H9 (cell line): ENCODE measurements at regions not wholly inside any gene's neighbourhood (a gene's known extent, or its start where the extent isn't known, plus 50 kb on each side); places are given as distances from the start of the nearest gene placed in this dataset.

Experiments used
- DNase-seq: peaks from one replicate; pipeline ENCODE4 v3.0.0-alpha.2; 2017
- H2AFZ ChIP-seq: one replicate; pipeline ENCODE4 v1.6.1; 2013; ENCODE audit warnings: mild to moderate bottlenecking, low read length, control low read depth, moderate library complexity
- H2AK5ac ChIP-seq: 2 replicates; pipeline ENCODE4 v1.6.1; 2013; ENCODE audit warnings: low read length, control low read depth, mixed read lengths; ENCODE audit not compliant: insufficient read length
- H2BK120ac ChIP-seq: one replicate; pipeline ENCODE4 v1.6.1; 2013; ENCODE audit warnings: low read depth, mild to moderate bottlenecking, low read length, control low read depth, inconsistent platforms; ENCODE audit not compliant: poor library complexity, severe bottlenecking
- H2BK12ac ChIP-seq: 2 replicates; pipeline ENCODE4 v1.6.1; 2013; ENCODE audit warnings: low read length, control low read depth, mixed read lengths, low read depth; ENCODE audit not compliant: insufficient read length
- H2BK15ac ChIP-seq: 2 replicates; pipeline ENCODE4 v1.6.1; 2013; ENCODE audit warnings: low read depth, low read length, control low read depth
- H2BK20ac ChIP-seq: one replicate; pipeline ENCODE4 v1.6.1; 2013; ENCODE audit warnings: low read depth, mild to moderate bottlenecking, low read length, control low read depth, inconsistent platforms; ENCODE audit not compliant: poor library complexity, severe bottlenecking
- H2BK5ac ChIP-seq: 2 replicates; pipeline ENCODE4 v1.6.1; 2013; ENCODE audit warnings: low read length, control low read depth, mixed read lengths; ENCODE audit not compliant: insufficient read length
- H3K14ac ChIP-seq: 2 replicates; pipeline ENCODE4 v1.6.1; 2013; ENCODE audit warnings: low read length, control low read depth; ENCODE audit not compliant: insufficient read depth
- H3K18ac ChIP-seq: 2 replicates; pipeline ENCODE4 v1.6.1; 2013; ENCODE audit warnings: low read depth, mild to moderate bottlenecking, mixed read lengths, low read length, control low read depth; ENCODE audit not compliant: insufficient read length
- H3K23ac ChIP-seq: 2 replicates; pipeline ENCODE4 v1.6.1; 2013; ENCODE audit warnings: low read length, control low read depth, mixed read lengths, low read depth; ENCODE audit not compliant: insufficient read length
- H3K23me2 ChIP-seq: 2 replicates; pipeline ENCODE4 v1.6.1; 2013; ENCODE audit warnings: low read depth, mild to moderate bottlenecking, mixed read lengths, low read length, control low read depth; ENCODE audit not compliant: insufficient read length, poor library complexity, severe bottlenecking
- H3K27ac ChIP-seq: 2 replicates; pipeline ENCODE4 v1.5.1; 2013; ENCODE audit warnings: low read length, control low read depth, mixed read lengths, low read depth; ENCODE audit not compliant: insufficient read length
- H3K27me3 ChIP-seq: 2 replicates; pipeline ENCODE4 v1.6.1; 2013; ENCODE audit warnings: low read length, control low read depth, inconsistent platforms; ENCODE audit not compliant: insufficient read depth
- H3K4ac ChIP-seq: 2 replicates; pipeline ENCODE4 v1.6.1; 2013; ENCODE audit warnings: low read depth, mild to moderate bottlenecking, control low read depth, inconsistent platforms, low read length, moderate library complexity
- H3K4me1 ChIP-seq: 2 replicates; pipeline ENCODE4 v1.6.1; 2013; ENCODE audit warnings: low read length, control low read depth, inconsistent platforms; ENCODE audit not compliant: insufficient read depth
- H3K4me2 ChIP-seq: 2 replicates; pipeline ENCODE4 v1.6.1; 2013; ENCODE audit warnings: low read length, control low read depth, mixed read lengths; ENCODE audit not compliant: insufficient read length, insufficient read depth
- H3K56ac ChIP-seq: 2 replicates; pipeline ENCODE4 v1.6.1; 2013; ENCODE audit warnings: low read depth, mild to moderate bottlenecking, mixed read lengths, low read length, control low read depth; ENCODE audit not compliant: insufficient read length
- H3K79me1 ChIP-seq: 2 replicates; pipeline ENCODE4 v1.6.1; 2013; ENCODE audit warnings: low read depth, mild to moderate bottlenecking, moderate library complexity, low read length, control low read depth, inconsistent platforms; ENCODE audit not compliant: insufficient read depth, poor library complexity, severe bottlenecking
- H3K79me2 ChIP-seq: 2 replicates; pipeline ENCODE4 v1.6.1; 2013; ENCODE audit warnings: low read length, control low read depth, inconsistent platforms; ENCODE audit not compliant: insufficient read depth
- H3K9ac ChIP-seq: 2 replicates; pipeline ENCODE4 v1.6.1; 2013; ENCODE audit warnings: low read length, control low read depth, mixed read lengths; ENCODE audit not compliant: insufficient read length; ENCODE audit errors: extremely low read depth
- H3K9me3 ChIP-seq: one replicate; pipeline ENCODE4 v1.6.1; 2013; ENCODE audit warnings: low read depth, low read length, inconsistent platforms; ENCODE audit not compliant: control insufficient read depth
- H3T11ph ChIP-seq: one replicate; pipeline ENCODE4 v1.6.1; 2013; ENCODE audit warnings: mild to moderate bottlenecking, low read length, control low read depth, inconsistent platforms
- H4K20me1 ChIP-seq: one replicate; pipeline ENCODE4 v1.6.1; 2013; ENCODE audit not compliant: control insufficient read depth, insufficient read length, insufficient read depth
- H4K5ac ChIP-seq: 2 replicates; pipeline ENCODE4 v1.6.1; 2013; ENCODE audit warnings: low read depth, mild to moderate bottlenecking, mixed read lengths, low read length, control low read depth; ENCODE audit not compliant: insufficient read length
- H4K8ac ChIP-seq: replicated peaks from 2 replicates; pipeline ENCODE4 v1.6.1; 2013; ENCODE audit warnings: low read length, control low read depth, mixed read lengths, low read depth; ENCODE audit not compliant: insufficient read length
- H4K91ac ChIP-seq: 2 replicates; pipeline ENCODE4 v1.6.1; 2013; ENCODE audit warnings: low read depth, mild to moderate bottlenecking, moderate library complexity, mixed read lengths, low read length, control low read depth; ENCODE audit not compliant: insufficient read length
- H3K27ac Mint-ChIP-seq, 3 experiments: 2 replicates in 2 of 3; 3 replicates in 1 of 3; pipeline ENCODE4 v1.8.0; 2020 to 2021; ENCODE audit warnings: mixed read lengths in 3 of 3, mild to moderate bottlenecking in 1 of 3, moderate library complexity in 1 of 3
- H3K27me3 Mint-ChIP-seq: 2 replicates; pipeline ENCODE4 v1.8.0; 2021; ENCODE audit warnings: low read depth, mild to moderate bottlenecking, moderate library complexity, mixed read lengths
- H3K36me3 Mint-ChIP-seq, 3 experiments: 2 replicates in 2 of 3; 3 replicates in 1 of 3; pipeline ENCODE4 v1.8.0; 2020 to 2021; ENCODE audit warnings: low read depth in 3 of 3, mixed read lengths in 3 of 3; ENCODE audit not compliant: insufficient read depth in 1 of 3
- H3K4me1 Mint-ChIP-seq, 2 experiments: 2 replicates each; pipeline ENCODE4 v1.8.0; 2020; ENCODE audit warnings: mixed read lengths in 2 of 2
- H3K4me3 Mint-ChIP-seq, 2 experiments: 2 replicates in 1 of 2; 3 replicates in 1 of 2; pipeline ENCODE4 v1.8.0; 2020 to 2021; ENCODE audit warnings: mild to moderate bottlenecking in 2 of 2, mixed read lengths in 2 of 2, moderate library complexity in 1 of 2
- H3K9me3 Mint-ChIP-seq, 2 experiments: 2 replicates in 1 of 2; 3 replicates in 1 of 2; pipeline ENCODE4 v1.8.0; 2020; ENCODE audit warnings: mild to moderate bottlenecking in 2 of 2, mixed read lengths in 2 of 2, moderate library complexity in 1 of 2
- CTCF ChIP-seq: fragments of 200-600 bp; sonication (generic); conservative IDR thresholded peaks from 3 replicates; pipeline ENCODE4 v1.8.0; 2021; ENCODE audit warnings: antibody characterized with exemption, mild to moderate bottlenecking
- WGBS: extraction: QIAGEN DNeasy Blood & Tissue Kit; methylation state at CpG from one replicate; pipeline ENCODE4 v1.1.7; 2013; ENCODE audit warnings: missing lambda C conversion rate, low lambda C conversion rate, mixed read lengths; ENCODE audit not compliant: insufficient read length; ENCODE audit errors: extremely low coverage; 5-methylcytosine and 5-hydroxymethylcytosine counted together

DNA sequence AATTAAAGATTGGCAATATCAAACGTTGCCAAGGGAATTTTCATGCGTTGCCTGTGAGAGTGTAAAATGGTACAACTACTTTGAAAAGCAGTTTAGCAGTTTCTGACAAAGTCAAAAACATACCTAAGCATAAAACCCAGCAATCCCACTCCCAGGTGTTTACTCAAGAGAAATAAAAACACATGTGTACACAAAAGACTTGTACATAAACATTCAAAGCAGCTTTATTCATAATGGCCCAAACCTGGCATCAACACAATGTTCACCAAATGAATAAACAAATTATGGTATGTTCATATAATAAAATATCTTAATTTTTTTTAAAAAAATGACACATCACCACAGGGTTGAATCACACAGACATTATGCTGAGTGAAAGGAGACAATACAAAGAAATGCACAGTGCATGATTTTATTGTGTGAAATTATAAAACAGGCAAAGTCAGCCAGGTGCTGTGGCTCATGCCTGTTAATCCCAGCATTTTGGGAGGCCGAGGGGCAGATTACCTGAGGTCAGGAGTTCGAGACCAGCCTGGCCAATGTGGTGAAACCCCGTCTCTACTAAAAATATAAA is 240.4 kb upstream of the MARCKS start:
- Histone ChIP-seq H3T11ph (no peak overlapping the region), H3K4ac (no peak overlapping the region), H3K18ac (no peak overlapping the region), H3K4me1 (no peaks in the 10 kb centered on the region), H3K4me2 (no peak overlapping the region), H3K9ac (no peak overlapping the region), H2BK12ac (no peak overlapping the region), H3K14ac (no peak overlapping the region), H3K23ac (no peak overlapping the region), H3K79me1 (no peaks in the 10 kb centered on the region), H4K20me1 (no peaks in the 10 kb centered on the region), H3K79me2 (no peaks in the 10 kb centered on the region), H2BK5ac (no peak overlapping the region), H3K27ac (no peak overlapping the region), H4K5ac (no peak overlapping the region), H4K91ac (no peak overlapping the region), H2BK120ac (no peak overlapping the region), H2AFZ (no peak overlapping the region), H3K23me2 (no peaks in the 10 kb centered on the region), H2BK15ac (no peak overlapping the region), H2BK20ac (no peak overlapping the region), H3K27me3 (no peaks in the 10 kb centered on the region), H2AK5ac (no peak overlapping the region), H4K8ac (no peak overlapping the region), H3K56ac (no peak overlapping the region), H3K9me3 (no peaks in the 10 kb centered on the region)
- Mint-ChIP-seq H3K4me1 (peaks cover 15 to 19% of the 10 kb centered on the region in 2 experiments), H3K4me3 (no peak overlapping the region), H3K27me3 (no peaks in the 10 kb centered on the region), H3K36me3 (no peaks in the 10 kb centered on the region), H3K27ac (no peak overlapping the region), H3K9me3 (no peaks in the 10 kb centered on the region; a peak in 1 of 5 replicates)
- no CpG with 5 or more reads among the region's 5 CpGs for WGBS
- no peak for DNase-seq
- TF ChIP-seq CTCF = no peak
